NCI-H446 (cell line): ENCODE measurements at regions not wholly inside any gene's neighbourhood (a gene's known extent, or its start where the extent isn't known, plus 50 kb on each side); places are given as distances from the start of the nearest gene placed in this dataset.

Experiments
- DNase-seq, 2 experiments: peaks; one replicate each; lab custom pipeline; 2025; lab: John Stamatoyannopoulos, UW

- DNase-seq = no peak
These were observed 49.8 kb upstream of the ADORA2B start for GRCh38 chr17:15894913-15895658.
